Right kidney (tissue), 1 donor: ENCODE measurements at regions not wholly inside any gene's neighbourhood (a gene's known extent, or its start where the extent isn't known, plus 50 kb on each side); places are given as distances from the start of the nearest gene placed in this dataset.
"Not testable (repeated sequence)": the region's sequence is repeated elsewhere in the genome, so short reads cannot be mapped to it uniquely, and the experiment has no call there.

Experiments used
- DNase-seq: peaks from one replicate; pipeline ENCODE4 v3.0.0-alpha.2; 2016

DNA sequence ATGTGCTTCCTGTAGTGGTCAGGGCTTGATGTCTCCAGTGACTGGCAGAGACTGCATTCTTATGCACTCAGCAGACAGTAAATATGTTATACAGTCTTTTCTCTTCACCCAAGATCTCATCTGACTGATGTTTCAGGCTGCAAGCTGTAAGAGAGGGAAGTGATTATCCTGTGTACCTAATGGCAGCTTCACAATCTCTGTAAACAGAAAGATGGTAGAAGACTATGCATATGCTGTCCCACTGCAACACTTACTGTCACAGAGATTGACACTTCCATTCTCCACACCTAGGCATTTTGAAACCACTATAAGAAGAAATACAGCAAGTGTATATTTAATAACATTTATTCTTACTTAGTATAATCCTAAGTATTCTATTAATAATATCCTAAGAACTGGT is 97.6 kb upstream of the ANXA1 start:
- no peak for DNase-seq

DNA sequence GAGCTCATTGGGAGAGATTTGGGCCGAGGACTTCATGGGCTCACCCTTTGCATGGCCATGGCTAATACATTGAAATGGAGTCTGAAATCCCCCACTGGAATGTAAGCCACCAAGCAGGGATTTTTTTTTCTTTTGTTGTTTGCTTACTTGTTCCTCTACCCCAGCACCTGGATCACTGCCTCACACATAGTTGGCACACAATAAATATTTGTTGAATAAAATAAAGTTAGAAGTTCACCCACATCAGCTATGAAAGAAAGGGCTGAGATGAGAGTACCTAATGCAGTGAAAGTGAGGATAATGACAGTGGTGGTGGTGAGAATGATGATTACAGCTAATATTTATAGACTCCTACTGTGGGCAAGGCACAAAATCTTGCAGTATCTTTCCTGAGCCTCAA is 98.1 kb upstream of the ANXA1 start:
- no peak for DNase-seq

DNA sequence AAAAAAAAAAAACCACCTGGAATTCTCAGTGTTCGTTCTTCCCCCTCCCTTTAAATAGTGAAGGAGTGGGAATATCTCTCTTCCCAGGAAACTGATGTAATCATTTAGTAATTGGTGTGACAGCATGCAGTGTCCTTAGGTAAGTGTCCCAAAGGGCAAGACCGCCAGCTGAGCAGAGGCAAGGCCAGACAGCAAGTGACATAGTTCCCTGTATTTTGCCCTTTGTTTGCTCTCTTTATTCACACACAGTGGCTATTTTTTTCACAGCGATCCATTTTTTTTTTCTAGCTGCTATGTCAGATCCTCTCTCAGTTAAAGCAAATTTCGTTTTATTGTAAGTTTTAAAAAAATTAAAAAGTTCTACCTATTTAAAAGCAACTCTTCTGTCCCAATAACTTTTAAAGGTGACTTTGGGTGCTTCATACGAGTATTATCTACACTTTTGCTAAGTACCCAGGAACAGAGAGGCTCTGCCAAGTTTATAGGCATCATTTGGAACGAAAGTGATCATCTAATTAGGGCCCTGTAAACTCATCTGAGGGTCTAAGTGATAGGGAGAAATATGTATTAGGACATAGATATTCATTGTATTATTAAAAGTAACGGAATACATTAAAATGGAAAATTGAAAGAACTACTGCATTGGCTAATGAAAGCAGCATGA is 98.2 kb upstream of the ALDH1A1 start:
- DNase-seq: no peak

DNA sequence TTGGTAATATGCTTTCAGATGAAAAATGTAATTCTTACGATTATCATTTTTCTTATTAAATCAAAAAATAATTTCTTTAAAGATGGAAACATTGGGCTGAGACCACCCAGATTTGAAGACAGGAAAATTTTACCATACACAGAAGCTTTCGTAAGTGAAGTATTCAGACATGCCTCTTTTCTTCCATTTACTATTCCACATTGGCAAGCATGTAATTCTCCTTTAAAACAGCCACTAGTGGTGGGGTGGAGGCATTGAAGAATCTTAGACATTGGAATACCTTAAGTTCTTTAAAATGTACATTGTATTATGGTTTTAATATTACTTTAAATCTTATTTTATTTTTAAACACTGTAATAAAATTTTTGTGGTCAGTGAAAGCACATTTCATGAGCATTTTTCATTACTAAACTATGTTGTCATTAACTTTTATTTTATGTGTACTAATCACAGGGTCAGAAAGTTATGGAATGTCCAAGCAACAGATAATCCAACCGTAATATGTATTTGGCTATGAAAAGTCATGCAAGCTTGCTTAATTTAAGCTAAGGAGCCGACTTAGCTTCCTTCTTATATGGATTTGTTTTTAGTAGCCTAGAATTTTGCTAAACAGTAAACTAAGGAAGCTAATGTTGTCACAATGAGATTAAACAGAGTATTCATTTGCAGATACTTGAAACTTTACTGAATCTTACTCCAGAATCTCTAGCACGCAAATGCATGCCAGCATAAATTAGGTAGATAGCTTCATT is 97.4 kb upstream of the ALDH1A1 start:
- DNase-seq: no peak

DNA sequence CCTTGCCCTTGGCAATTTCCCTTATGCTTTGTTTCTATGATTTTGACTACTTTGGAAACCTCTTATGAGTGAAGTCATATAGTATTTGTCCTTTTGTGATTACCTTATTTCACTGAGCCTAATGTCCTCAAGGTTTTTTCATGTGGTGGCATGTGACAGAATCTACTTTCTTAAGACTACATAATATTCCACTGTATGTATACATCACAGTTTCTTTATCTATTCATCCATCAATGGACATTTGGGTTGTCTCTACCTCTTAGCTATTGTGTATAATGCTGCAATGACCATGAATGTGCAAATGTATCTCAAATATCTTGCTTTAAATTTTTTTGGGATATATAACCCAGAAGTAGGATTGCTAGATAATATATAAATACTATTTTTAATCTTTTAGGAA is 96.4 kb upstream of the ALDH1A1 start:
- no peak for DNase-seq

DNA sequence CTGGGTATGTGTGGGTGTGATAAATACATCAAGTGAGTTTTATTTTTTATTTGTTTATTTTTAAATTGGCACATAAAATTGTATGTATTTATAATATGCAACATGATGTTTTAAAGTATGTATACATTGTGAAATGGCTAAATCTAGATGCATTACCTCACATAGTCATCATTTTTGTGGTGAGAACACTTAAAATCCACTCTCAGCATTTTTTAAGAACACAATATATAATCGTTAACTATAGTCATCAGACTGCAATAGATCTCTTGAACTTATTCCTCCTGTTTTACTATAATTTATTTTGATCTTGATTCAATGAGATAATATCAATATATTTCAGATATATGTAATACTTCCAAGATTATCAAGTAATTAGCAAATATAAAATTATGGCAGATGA is 93.9 kb upstream of the ALDH1A1 start:
- DNase-seq: no peak

DNA sequence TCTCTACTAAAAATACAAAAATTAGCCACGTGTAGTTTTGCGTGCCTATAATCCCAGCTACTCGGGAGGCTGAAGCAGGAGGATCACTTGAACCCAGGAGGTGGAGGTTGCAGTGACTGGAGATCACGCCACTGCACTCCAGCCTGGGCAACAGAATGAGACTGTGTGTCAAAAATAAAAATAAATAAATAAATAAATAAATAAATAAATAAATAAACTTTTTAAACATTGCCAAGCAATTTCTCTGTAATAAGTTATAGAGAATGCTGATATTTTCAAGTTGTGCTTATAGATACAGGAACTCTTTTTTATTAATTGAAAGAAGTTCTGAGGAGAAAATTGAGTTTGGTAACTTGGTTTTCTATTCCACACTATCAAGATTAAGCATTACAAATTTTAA is 91.9 kb upstream of the ALDH1A1 start:
- DNase-seq: not testable (repeated sequence)

DNA sequence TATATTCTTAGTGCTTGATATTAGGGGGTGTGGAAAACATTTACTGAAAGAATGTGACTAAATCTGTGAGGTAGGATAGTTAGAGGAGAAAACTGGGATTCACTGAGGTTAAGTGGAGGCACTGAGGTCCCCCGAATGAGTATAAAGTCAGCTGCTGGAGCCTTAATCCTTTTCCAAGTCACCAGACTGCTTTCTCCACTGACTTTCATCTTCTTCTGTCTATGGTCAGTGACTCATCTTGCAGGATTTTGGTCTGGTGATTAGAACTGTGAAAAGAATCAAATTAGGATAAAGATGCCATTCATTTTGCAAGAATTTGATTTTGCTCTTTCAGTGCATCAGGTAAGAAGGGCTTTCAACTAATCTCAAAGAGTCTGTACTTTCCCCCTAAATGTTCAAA is 89.3 kb upstream of the ALDH1A1 start:
- no peak for DNase-seq

DNA sequence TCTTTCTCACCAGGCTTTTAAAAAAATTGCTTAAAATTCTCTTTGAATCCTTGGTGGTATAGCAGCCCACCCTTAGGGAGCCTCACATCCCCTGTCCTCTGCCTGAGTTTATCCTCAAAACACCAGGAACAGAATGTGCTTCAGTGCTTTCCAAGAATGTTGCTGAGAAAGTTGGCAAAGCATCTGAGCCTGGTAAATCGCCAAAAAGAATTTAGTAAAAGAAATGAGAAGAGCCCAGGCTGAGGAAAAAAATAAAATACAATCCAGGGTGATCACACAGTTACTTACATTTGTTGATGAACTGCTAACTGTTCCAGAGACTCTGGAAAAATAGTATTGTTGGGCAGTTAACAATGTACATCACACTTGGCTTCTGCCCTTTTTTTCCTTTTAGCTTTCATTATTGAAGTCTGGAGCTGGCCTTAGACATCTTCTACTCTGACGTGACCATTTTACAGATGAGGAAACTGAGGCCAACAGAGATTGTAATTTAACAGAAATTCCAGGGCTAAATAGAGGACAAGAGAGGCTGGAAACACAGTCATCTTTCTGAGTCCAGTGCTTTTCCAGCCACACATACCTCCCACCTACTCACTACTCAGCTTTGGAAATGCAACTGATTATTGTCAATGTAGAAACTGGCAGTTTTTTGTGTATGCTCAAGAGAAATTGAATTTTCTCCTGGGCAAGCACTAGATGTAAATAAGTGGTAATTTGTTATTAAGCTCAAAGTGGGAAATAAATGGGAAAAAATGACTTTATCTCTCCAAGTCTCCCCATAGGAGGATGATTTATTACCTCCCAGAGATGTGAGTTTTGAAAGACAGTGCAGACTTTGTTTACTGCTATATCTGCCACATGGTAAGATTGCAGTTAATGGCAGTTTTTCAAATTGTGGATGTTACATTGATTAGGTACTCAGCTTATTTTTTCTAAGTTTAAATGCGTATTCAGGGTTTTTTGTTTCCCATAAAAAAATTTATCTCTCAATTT is 86.7 kb upstream of the ALDH1A1 start:
- no peak for DNase-seq

DNA sequence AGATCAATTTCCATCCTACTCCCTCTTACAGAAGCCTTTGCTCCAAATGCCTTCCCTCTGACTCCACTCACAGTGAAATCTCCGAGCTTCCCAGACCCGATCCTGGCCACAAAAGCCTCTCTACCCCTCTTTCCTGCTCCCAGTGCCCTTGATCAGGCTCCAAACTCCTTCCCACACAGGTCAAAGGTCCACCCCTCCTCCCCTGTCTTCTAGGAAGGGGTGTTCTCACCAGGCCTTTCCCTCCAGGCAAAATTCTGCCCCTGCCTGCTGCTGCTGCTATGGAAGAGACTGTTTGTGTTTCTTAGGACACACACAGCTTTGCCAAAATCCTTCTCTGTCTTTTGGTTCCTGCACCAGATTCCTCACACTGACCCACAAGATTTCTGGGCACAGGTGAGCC is 85.8 kb upstream of the ALDH1A1 start:
- DNase-seq: no peak

DNA sequence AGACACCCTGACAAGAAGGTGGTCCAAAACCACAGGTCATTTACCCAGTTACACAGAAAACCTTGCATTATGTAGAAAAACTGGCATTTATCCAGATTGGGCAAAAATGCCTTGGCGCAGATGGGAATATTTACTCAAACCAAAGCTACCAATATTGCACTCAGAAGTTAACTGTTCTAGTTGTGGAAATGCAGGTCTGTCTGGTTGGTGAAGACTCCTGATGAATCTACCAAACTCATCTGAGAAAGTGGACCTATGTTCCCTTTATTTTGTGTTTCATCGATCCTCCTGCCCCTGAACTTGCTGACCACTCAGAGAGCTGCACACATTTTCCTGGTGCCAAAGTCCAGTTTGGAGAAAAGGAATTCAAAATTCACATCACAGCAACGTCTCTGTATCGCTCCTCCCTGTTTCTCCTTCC is 85.2 kb upstream of the ALDH1A1 start:
- DNase-seq: no peak

DNA sequence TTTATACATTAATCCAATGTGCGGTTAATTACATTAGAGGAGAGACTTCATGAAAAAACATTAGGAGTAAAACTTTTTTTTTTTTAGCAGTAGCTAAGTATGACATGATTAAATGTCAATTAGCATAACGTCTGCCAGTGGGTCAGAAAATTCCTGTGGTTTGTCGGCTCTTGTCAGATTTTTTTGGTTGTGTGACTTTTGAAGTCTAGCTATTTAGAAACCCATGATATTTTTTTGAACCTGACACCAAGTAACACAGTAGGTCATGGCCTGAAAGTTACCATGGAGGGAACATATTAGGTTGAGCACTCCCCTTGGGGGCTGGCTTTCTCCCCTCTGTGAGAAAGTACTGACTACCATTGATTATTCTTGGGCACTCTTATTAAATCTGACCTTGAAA is 84.8 kb upstream of the ALDH1A1 start:
- DNase-seq: no peak

DNA sequence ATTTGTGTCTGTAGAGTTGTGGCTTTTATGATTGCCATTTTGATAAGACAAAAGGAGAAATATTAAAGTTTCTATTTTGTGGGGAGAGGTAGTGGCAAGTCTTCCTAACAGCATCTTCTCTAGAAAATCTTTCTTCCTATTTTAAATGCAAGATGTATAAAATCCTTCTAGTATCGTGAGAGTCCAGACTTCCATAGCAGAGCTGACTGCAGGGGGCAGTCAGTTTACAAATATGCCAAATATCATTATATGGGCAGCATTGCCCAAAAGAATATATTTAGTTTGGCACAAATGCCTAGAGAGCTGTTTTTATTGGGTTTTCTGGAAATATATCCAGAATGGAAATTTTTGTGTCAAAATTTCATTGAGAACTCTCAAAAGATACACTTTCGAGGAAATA is 82.1 kb upstream of the ALDH1A1 start:
- no peak for DNase-seq

DNA sequence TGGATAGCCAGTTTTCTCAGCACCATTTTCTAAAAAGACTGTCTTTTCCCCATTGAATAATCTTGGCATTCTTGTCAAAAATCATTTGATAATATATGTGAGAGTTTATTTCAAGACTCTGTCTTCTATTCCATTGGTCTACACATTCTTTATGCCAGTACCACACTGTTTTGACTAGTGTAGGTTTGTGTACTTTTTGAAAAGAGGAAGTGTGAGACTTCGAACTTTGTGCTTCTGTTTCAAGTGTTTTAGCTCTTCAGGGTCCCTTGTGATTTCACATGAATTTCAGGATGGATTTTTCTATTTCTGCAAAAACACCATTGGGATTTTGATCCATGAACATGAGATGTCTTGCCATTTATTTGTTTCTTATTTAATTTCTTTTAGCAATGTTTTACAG is 78.5 kb upstream of the ALDH1A1 start:
- DNase-seq: no peak

DNA sequence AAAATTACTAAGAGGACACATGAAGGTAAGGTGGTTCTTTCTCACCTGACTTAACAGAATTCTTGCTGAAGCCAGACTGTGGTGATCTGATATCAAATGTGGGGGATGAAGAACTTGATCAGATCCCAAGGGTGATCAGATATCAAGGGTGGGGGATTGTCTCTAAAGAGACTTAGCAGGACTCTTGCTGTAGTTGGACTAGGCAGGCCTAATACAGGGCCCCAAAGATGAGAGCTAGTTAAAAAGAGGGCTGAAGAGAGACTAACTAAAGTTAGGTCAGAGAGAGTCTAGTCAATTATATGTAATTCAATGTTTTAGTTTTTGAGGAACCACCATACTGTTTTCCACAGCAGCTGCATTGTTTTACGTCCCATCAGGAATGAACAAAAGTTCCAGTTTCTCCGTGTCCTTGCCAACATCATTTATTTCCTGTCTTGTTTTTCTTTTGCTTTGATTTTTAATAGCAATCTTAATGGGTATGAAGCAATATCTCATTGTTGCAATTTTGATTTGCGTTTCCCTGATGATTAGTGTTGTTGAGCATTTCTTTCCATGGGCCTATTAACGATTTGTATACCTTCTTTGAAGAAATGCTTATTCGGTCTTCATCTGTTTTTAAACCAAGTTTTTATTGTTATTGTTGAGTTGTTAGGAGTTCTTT is 77.6 kb upstream of the ALDH1A1 start:
- no peak for DNase-seq

DNA sequence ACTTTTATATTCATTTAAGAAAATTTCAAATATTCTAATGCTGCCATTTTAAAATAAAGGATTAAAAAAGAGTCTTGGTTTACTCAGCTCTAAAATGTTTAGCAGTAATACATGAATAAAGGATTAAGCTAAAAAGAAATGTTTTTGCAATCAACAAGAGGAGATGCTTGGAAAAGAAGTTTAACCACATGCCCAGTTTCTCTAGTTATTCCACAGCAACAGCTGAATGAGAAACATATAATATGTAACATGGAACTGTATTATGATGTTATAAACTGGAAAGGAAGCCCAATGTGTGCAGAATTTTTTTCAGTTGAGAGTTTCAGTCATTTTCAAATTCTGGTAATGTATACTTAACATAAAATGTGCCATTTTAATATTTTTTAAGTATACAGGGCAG is 76.5 kb upstream of the ALDH1A1 start:
- no peak for DNase-seq

DNA sequence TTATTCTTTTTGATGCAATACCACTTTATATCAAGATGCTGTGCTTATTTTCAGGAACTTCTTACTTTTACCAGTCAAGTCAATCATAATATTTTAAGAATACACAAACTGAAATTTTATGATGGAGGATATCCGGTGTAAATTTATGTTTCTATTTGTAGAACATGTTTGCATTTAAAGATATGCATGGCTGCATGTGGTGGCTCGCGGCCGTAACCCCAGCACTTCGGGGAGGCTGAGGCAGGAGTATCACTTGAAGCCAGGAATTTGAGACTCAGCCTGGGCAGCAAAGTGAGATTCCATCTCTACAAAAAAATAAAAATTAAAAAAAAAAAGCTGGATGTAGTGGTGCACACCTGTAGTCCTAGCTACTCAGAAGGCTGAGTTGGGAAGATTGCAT is 73.5 kb upstream of the ALDH1A1 start:
- no peak for DNase-seq

DNA sequence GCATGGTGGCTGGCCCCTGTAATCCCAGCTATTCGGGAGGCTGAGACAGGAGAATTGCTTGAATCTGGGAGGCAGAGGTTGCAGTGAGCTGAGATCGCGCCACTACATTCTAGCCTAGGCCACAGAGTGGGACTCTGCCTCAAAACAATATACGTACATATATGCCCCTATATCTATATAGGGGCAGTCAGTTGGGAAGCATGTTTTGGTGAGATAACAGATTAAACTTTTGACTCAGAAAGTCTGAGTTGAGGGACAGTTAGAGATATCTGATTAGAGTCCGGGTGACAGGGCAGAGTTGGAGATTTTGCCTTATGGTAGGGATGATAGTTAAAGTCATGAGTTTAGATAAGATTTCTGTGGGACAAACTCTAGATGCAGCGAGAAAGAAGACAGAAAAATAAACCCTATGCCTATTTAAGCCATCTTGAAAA is 71.8 kb upstream of the ALDH1A1 start:
- DNase-seq: no peak

DNA sequence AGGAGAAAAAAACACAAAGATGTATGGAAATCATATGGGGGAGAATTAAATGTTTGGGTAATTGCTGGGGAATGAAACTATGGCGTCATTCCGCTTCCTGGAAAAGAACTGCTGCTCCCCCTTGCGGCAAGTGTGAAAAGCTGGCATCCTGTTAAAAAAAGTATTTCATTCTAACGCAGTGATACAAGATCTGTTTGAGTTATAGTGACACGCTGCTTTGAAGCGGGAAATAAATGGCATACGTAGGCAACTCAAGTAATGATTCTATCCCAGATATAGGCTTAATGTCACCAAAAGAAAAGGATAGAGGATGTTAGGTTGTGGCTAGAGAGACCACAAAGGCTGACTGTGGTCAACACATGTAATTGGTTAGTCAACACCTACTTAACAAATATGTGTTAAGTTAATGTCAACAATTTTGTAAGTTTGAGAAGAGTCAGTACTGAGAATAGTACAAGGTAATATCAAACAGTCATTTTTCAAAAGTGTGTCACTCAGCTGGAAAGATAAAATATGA is 70.2 kb upstream of the ALDH1A1 start:
- peak; percentile 22 for DNase-seq

DNA sequence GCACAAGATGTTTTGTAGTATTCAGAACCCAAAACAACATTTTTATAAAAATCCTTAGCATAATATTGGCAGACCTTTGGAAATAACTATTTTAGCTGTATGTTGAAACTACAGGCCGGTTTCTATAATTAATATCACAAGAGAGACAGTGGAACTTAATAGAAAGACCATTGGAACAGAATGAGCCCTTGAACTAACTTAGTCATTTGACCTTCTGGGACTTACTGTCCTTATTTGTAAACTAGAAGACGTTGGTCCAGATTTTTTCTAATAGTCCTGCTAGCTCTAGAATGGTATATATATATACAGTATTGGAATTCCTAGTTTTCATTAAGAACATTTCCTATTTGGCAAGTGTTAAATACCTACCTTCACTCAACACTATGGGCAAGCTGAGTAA is 69.5 kb upstream of the ALDH1A1 start:
- DNase-seq: no peak

DNA sequence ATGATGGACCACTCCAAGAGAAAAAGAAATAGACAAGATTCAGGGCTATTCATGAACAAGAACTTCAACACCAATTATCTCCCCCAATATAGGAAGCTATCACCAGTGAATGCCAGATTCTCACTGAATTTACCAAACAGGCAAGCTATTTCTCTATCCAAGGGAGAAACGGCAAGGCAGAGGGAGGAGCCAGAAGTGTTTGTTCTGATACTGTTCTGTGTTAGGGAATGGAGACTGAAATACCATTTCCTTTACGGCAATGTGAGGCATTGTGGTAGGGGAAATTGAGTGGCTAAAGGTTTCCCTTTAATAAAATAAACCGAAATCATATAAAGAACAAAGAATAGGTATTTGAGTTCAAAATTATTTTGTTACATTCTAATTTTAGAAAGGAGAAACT is 68.0 kb upstream of the ALDH1A1 start:
- DNase-seq: no peak

DNA sequence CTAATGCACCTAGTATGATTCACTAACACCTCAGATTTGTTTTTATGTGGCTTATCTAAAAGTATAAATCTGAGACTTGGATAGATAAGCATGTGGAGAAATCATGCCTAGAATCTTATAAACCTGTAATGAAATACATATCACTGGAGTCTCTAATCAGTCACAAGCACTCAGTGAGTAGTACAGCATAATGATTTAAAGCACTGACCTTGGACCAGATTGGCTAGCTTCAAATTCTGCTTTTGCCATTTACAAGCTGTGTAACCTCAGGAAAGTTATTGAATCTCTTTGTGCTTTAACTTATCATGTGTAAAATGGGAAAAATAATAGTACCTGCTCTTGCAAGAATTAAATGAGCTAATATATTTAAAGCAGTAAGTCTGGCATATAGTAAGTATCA is 61.2 kb upstream of the ALDH1A1 start:
- DNase-seq: no peak
